Neural progenitor cell (in vitro differentiated cells): ENCODE measurements at regions not wholly inside any gene's neighbourhood (a gene's known extent, or its start where the extent isn't known, plus 50 kb on each side); places are given as distances from the start of the nearest gene placed in this dataset.

Experiments used
- CTCF ChIP-seq: fragments of 200-600 bp; sonication (generic); IDR thresholded peaks from 2 replicates; pipeline ENCODE4 v1.5.1; 2017; ENCODE audit warnings: antibody characterized with exemption, mild to moderate bottlenecking
- EZH2 ChIP-seq: fragments of 200-600 bp; sonication (generic); IDR thresholded peaks from 2 replicates; pipeline ENCODE4 v1.6.1; 2017; ENCODE audit warnings: antibody characterized with exemption, mild to moderate bottlenecking, moderate library complexity
- EZH2phosphoT487 ChIP-seq: fragments of 200-600 bp; sonication (generic); IDR thresholded peaks from 2 replicates; pipeline ENCODE4 v1.6.1; 2017; ENCODE audit warnings: antibody characterized with exemption

- TF ChIP-seq CTCF (no peak), EZH2 (no peak), EZH2phosphoT487 (no peak)
These were observed 68.5 kb upstream of the ANKRD1 start for GRCh38 chr10:90989378-90989777.
